ENCODE measurements at regions not wholly inside any gene's neighbourhood (a gene's known extent, or its start where the extent isn't known, plus 50 kb on each side); places are given as distances from the start of the nearest gene placed in this dataset.
"Not testable (repeated sequence)": the region's sequence is repeated elsewhere in the genome, so short reads cannot be mapped to it uniquely, and the experiment has no call there.

- no peak for DNase-seq (ENCODE audit: low read depth in 2 of 2)
Measured at GRCh38 chr5:159783726-159784247, 132.5 kb upstream of the ADRA1B start.

- no peak for DNase-seq (ENCODE audit: low read depth in 2 of 2)
Measured at GRCh38 chr5:159784993-159785392, 131.3 kb upstream of the ADRA1B start.

DNA sequence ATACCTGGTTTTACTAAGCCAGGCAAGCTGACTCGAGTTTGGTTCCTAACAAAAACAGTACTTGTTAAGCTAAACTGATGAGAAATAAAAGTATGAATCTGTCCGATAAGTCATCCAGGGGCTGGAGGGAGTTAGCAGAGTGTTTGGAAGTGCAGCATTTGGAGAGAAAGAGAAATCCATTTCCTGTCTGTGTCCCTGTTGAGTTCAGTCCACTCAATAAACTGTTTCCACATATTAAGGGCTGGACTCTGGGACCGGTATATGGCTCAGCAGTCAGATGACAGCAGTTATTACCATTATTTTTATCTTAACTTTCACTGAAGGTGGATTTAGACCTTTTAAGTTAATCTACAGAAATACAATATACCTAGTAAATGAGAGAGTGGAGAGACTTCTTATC is 130.6 kb upstream of the ADRA1B start:
- DNase-seq (ENCODE audit: low read depth in 2 of 2) = no peak

- DNase-seq (ENCODE audit: low read depth in 2 of 2) = no peak
Measured at GRCh38 chr5:159786201-159786600, 130.1 kb upstream of the ADRA1B start.

GRCh38 chr5:159786901-159787691 is 129.2 kb upstream of the ADRA1B start:
- DNase-seq (ENCODE audit: low read depth in 2 of 2) = no peak

- DNase-seq (ENCODE audit: low read depth in 2 of 2) = no peak
Measured at GRCh38 chr5:159787837-159788236, 128.4 kb upstream of the ADRA1B start.

- no peak for DNase-seq (ENCODE audit: low read depth in 2 of 2)
Measured at GRCh38 chr5:159788835-159789331, 127.4 kb upstream of the ADRA1B start.

- no peak for DNase-seq (ENCODE audit: low read depth in 2 of 2)
Measured at GRCh38 chr5:159792180-159792579, 124.1 kb upstream of the ADRA1B start.

DNA sequence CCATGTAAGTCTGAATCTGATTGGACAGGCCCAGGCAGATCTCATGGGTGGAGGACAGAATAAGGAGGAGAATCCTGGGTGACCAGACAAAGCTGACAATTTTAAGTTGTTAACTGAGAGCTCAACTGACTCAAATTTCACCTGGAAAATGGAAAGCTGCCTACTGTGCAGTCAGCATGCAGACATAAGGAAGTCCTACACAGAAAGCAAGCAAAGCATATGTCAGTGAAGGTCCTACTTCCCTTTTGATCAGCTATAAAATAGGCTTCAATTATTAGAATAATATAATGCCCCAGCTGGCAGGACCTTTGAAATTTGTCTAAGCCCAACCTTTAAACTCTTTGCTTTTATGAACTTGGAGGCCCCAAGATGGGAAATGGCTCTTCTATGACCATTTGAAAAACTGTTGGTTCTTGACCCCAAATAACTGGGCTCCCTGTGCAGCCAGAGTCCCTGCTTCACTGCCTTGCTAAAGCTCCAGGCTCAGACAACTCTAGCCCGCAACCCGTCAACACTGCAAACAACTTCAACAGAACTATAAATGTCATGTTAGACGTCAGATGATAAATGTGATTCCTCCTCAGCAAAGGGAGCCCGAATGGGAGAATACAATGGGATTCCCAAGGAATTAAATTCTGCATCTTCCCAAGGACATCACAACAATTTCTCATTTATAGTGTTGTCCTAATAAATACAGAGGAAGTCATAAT is 118.9 kb upstream of the ADRA1B start:
- DNase-seq (ENCODE audit: low read depth in 2 of 2) = no peak

GRCh38 chr5:159799701-159800100 is 116.6 kb upstream of the ADRA1B start:
- no peak for DNase-seq (ENCODE audit: low read depth in 2 of 2)

DNA sequence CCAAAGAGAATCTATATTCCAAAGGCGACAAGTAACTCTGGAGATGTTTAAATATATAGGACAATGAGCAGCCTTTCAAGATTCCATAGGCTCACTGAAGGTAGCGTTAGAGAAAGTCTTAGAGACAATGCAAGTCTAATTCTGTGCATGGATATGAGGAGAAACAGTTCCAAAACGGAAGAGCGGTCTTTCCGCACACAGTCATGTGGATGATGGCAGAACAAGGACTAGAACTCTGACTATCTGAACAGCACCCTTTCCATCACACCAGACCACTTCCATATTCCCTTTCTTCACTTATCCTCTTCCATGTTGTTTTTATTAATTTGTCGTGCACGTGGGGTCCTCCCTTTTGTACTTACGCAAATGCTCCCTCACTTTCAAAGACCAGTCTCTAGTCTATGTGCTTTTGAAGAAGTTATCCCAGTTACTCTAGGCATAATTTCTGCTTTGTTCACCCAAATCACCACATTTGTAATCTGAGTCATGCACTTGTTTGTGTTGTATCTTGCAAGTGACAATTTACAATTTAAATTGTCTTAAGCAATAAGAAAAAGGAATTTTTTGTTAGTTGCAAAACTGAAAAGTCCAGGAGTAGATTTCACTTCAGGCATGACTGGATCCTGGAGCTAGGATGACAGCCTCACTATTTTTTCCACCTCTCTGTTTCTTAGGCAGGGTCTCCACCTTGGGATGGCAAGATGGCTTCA is 116.0 kb upstream of the ADRA1B start:
- no peak for DNase-seq (ENCODE audit: low read depth in 2 of 2)

DNA sequence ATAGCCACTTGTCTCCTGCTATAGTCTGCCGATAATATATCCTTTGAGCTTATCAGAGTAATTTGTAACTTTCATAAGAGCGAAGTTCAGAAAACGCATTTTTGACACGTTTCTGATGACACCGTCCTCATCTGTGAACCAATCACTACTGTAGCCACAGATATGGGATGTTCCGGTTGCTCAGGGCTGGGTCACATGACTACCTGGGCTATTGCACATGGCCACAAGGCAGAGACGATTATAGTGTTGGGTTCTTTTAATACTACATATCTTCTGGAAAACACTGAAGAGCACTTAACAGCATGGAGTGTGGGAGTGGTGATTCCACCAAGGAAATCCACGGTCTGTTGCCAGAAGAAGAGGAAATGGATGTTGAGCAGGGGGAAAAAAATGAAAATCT is 115.0 kb upstream of the ADRA1B start:
- no peak for DNase-seq (ENCODE audit: low read depth in 2 of 2)

DNA sequence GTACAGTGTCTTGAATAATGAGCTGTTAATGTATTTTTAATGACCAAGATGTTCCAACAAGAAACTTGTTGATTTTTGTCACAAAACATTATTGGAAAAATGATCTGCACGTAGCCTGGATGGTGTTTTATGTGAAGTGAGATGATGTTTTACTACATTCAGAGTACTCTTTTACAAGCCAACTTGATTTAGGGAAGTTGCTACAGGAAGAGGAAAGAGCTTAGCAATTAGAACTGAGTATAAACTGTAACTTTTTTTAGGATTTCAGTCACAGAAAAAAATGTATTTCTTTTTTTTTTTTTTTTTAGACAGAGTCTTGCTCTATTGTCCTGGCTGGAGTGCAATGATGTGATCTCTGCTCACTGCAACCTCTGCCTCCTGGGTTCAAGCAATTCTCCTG is 113.6 kb upstream of the ADRA1B start:
- DNase-seq (ENCODE audit: low read depth in 2 of 2) = no peak

GRCh38 chr5:159804121-159804520 is 112.2 kb upstream of the ADRA1B start:
- no peak for DNase-seq (ENCODE audit: low read depth in 2 of 2)

GRCh38 chr5:159805021-159805420 is 111.3 kb upstream of the ADRA1B start:
- DNase-seq (ENCODE audit: low read depth in 2 of 2) = no peak

- not testable (repeated sequence) for DNase-seq (ENCODE audit: low read depth in 2 of 2)
Measured at GRCh38 chr5:159807135-159807534, 109.1 kb upstream of the ADRA1B start.

DNA sequence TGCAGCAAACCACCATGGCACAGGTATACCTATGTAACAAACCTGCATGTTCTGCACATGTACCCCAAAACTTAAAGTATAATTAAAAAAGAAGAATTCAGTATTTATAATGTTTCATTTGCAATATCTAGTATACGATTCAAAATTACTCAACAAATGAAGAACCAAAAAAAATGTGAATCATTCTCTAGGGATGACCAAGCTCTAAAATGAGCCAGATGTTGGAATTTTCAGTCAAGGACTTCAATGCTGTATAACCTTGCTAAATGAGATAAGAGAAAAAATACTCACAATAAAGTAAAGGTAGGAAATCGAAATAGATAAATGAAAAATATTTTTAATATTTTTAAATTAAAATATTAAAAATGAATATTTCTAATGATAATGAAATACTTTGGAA is 108.7 kb upstream of the ADRA1B start:
- DNase-seq (ENCODE audit: low read depth in 2 of 2) = no peak

- DNase-seq (ENCODE audit: low read depth in 2 of 2) = no peak
Measured at GRCh38 chr5:159811712-159812111, 104.6 kb upstream of the ADRA1B start.

- DNase-seq (ENCODE audit: low read depth in 2 of 2) = not testable (repeated sequence)
Measured at GRCh38 chr5:159812759-159813158, 103.5 kb upstream of the ADRA1B start.

DNA sequence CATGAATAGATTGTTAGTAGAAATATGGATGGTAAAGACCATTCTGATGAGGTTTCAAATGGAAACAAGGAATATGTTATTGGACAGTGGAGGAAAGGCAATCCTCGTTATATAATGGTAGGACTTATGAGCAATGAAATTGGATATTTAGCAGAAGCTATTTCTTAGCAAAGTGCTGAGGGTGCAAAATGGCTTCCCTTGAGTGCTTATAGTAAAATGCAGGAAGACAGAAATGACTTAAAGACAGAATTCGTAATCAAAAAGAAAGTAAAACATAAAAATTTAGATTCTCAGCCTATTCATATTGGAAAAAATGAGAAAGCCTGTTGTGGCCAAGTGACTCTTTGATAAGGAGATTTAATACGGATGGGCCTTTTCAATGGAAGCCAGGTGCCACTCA is 102.1 kb upstream of the ADRA1B start:
- DNase-seq (ENCODE audit: low read depth in 2 of 2) = no peak

- no peak for DNase-seq (ENCODE audit: low read depth in 2 of 2)
Measured at GRCh38 chr5:159814805-159815585, 101.3 kb upstream of the ADRA1B start.

All from stimulated activated CD4-positive, alpha-beta T cell treated with anti-CD3 and anti-CD28 coated beads, Interleukin-15, amount 100 ng/mL, for 48 hours (primary cell).